ENCODE measurements at regions not wholly inside any gene's neighbourhood (a gene's known extent, or its start where the extent isn't known, plus 50 kb on each side); places are given as distances from the start of the nearest gene placed in this dataset.

- TF ChIP-seq ZNF274 (IDR thresholded peaks at IDR 0.05; ENCODE audit: low read depth, low read length) = no peak
- no peak for TF ChIP-seq SUZ12 (IDR thresholded peaks at IDR 0.05; ENCODE audit: extremely low read depth, insufficient read depth, insufficient read length)
These were observed 308.9 kb downstream of the SLC6A15 start for GRCh38 chr12:84603484-84604248.
